ENCODE measurements at regions not wholly inside any gene's neighbourhood (a gene's known extent, or its start where the extent isn't known, plus 50 kb on each side); places are given as distances from the start of the nearest gene placed in this dataset.

DNA sequence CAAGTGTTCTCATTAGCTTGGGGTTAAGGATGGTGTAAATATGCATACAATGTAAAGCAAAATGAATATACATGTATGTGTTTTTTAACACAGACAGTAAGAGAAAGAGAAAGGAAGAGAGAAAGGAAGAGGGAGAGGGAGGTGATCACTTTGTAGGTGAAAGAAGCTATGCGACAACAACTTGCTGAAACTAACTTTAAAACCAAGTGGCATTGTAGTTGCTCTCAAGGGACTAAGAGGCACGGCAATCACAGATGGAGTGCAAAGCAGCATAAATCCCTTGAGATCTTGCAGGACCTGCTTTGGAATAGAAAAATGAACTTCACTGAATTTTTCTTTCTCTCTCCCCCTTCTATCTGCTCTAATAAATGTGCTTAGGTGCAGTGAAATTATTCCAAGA lies 1665.0 kb upstream of the TENM3 start:
- no peak overlapping the region for H3K27ac ChIP-seq
- TF ChIP-seq CTCF (IDR thresholded peaks at IDR 0.05): no peak
- intact Hi-C loops (cut with DNase I): no loop called here

DNA sequence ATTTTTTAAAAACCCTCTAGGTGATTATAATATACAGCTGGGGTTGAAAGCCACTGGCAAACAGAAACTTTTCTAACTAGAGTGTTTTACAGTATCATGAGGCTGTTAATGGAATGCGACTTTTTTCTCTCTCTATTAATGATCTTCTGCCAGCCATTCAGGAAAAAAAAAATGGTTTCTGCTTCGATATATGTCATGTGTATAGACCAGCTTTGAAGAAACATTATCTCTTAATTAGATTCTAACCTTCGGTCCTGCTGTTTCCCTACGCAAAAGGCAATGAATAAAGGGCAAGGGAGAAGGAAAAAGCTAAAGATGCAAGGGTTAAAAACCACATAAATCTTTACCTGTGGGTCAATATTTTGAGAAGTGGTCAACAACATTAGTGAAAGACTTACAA lies 1662.1 kb upstream of the TENM3 start:
- Histone ChIP-seq H3K9me3 (no peaks in the 10 kb centered on the region), H3K36me3 (no peaks in the 10 kb centered on the region), H3K27me3 (peaks cover 0 to 2% (median 0%) of the 10 kb centered on the region in 7 donors), H3K27ac (no peak overlapping the region), H3K4me3 (no peak overlapping the region), H3K4me1 (no peaks in the 10 kb centered on the region)
- 75 to 82% methylated on average over 4 of the region's 4 CpGs for WGBS, 2 donors
- ATAC-seq (no peak), DNase-seq (no peak)
- intact Hi-C loops (cut with DNase I): no loop called here
- TF ChIP-seq CTCF (IDR thresholded peaks at IDR 0.05): no peak

More for the DNA sequence above, 1665.0 kb upstream of the TENM3 start:
- Histone ChIP-seq H3K4me3 (no peak overlapping the region), H3K4me1 (no peaks in the 10 kb centered on the region), H3K27me3 (peaks cover 0 to 2% (median 0%) of the 10 kb centered on the region in 7 donors), H3K9me3 (no peaks in the 10 kb centered on the region), H3K36me3 (no peaks in the 10 kb centered on the region)
- no peak for DNase-seq
- WGBS, 2 donors: 67 to 70% methylated on average over 2 of the region's 2 CpGs
- no peak for ATAC-seq

GRCh38 chr4:180587379-180587778 lies 1655.8 kb upstream of the TENM3 start:
- intact Hi-C loops (cut with DNase I): no loop called here
- Histone ChIP-seq H3K4me1 (no peaks in the 10 kb centered on the region), H3K36me3 (no peaks in the 10 kb centered on the region), H3K4me3 (no peak overlapping the region), H3K27ac (no peak overlapping the region), H3K9me3 (no peaks in the 10 kb centered on the region), H3K27me3 (no peaks in the 10 kb centered on the region)
- no peak for ATAC-seq
- TF ChIP-seq CTCF (IDR thresholded peaks at IDR 0.05): no peak
- 58 to 64% methylated on average over 5 of the region's 5 CpGs for WGBS, 2 donors
- DNase-seq: no peak

DNA sequence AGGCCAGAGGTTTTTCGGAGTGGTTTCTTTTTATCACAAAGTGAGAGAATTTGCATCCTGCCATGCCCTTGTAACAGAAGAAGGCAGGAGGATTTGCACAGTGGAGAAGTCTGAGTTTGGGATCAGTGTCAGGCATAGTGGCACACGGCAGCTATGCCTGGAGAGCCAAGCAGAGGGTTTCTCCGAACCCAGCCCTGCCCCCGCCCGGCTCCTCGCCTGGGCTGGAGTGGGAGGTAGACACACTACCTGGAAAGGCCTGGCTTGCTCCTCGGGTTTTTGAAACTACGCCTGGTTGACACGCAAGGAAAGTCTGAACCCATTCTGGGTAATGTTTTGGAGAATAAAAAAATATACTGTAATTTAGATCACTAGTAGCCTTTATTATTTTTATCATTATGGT lies 1653.6 kb upstream of the TENM3 start:
- WGBS, 2 donors: 80 to 85% methylated on average over 9 of the region's 9 CpGs
- intact Hi-C loops (cut with DNase I): no loop called here
- Histone ChIP-seq H3K27ac (no peak overlapping the region), H3K9me3 (no peaks in the 10 kb centered on the region), H3K27me3 (no peaks in the 10 kb centered on the region), H3K36me3 (no peaks in the 10 kb centered on the region), H3K4me1 (no peaks in the 10 kb centered on the region), H3K4me3 (no peak overlapping the region)
- DNase-seq: no peak
- no peak for TF ChIP-seq CTCF (IDR thresholded peaks at IDR 0.05)
- no peak for ATAC-seq
